Tibial nerve (tissue), 4 donors: ENCODE measurements at regions not wholly inside any gene's neighbourhood (a gene's known extent, or its start where the extent isn't known, plus 50 kb on each side); places are given as distances from the start of the nearest gene placed in this dataset.

Source experiments
- DNase-seq, 2 donors: peaks; one replicate each; pipeline ENCODE4 v3.0.0-alpha.2; 2019; ENCODE audit warnings: low spot score in 2 of 2
- H3K27ac ChIP-seq, 4 donors: fragments of 200-600 bp; sonication (generic) in 3 of 4; one replicate each; pipeline ENCODE4 v1.5.1; 2017 to 2019; ENCODE audit warnings: mild to moderate bottlenecking in 1 of 4
- H3K27me3 ChIP-seq, 2 donors: fragments of 200-600 bp; sonication (generic) in 1 of 2; one replicate each; pipeline versions ENCODE4 v1.5.1 to v1.6.0; 2017 to 2019
- H3K36me3 ChIP-seq, 3 donors: fragments of 200-600 bp; sonication (generic); one replicate each; pipeline ENCODE4 v1.5.1; 2018 to 2019
- H3K4me1 ChIP-seq, 4 donors: fragments of 200-600 bp; sonication (generic) in 3 of 4; one replicate each; pipeline ENCODE4 v1.5.1; 2017 to 2019
- H3K4me3 ChIP-seq, 4 donors: fragments of 200-600 bp; sonication (generic) in 3 of 4; one replicate each; pipeline ENCODE4 v1.5.1; 2017 to 2019; ENCODE audit warnings: mild to moderate bottlenecking in 1 of 4, moderate library complexity in 1 of 4
- H3K9me3 ChIP-seq, 4 donors: fragments of 200-600 bp; sonication (generic) in 3 of 4; one replicate each; pipeline ENCODE4 v1.5.1; 2017 to 2019
- CTCF ChIP-seq, 5 experiments: fragments of 200-600 bp in 3 of 5; fragments of 450-650 bp in 2 of 5; sonication (generic) in 3 of 5; IDR thresholded peaks; one replicate each; pipeline ENCODE4 v1.5.1; 2016 to 2019; ENCODE audit warnings: antibody characterized with exemption in 5 of 5, mild to moderate bottlenecking in 3 of 5, moderate library complexity in 2 of 5
- EP300 ChIP-seq, 2 donors: sonication (generic); formaldehyde crosslinking; IDR thresholded peaks; one replicate each; pipeline ENCODE4 v1.6.1; 2017; ENCODE audit warnings: antibody characterized with exemption in 2 of 2, mild to moderate bottlenecking in 1 of 2
- POLR2A ChIP-seq, 2 donors: fragments of 450-650 bp; IDR thresholded peaks; one replicate each; pipeline ENCODE4 v1.6.1; 2017; ENCODE audit warnings: antibody characterized with exemption in 2 of 2, mild to moderate bottlenecking in 2 of 2, moderate library complexity in 2 of 2
- WGBS, 2 donors: methylation state at CpG; one replicate each; pipeline ENCODE4 v1.1.5; 2018; 5-methylcytosine and 5-hydroxymethylcytosine counted together

- TF ChIP-seq CTCF (IDR thresholded peaks at IDR 0.05) (no peak), EP300 (IDR thresholded peaks at IDR 0.05) (no peak), POLR2A (IDR thresholded peaks at IDR 0.05) (no peak)
- Histone ChIP-seq H3K36me3 (no peaks in the 10 kb centered on the region), H3K27ac (no peak overlapping the region), H3K4me1 (no peaks in the 10 kb centered on the region), H3K27me3 (no peaks in the 10 kb centered on the region), H3K4me3 (no peak overlapping the region), H3K9me3 (no peaks in the 10 kb centered on the region)
- DNase-seq, result no peak
Observed at GRCh38 chr10:83647526-83647925, 491.8 kb upstream of the GHITM start.

- H3K4me1 ChIP-seq, result no peaks in the 10 kb centered on the region
Observed at GRCh38 chr10:83648201-83648600, 491.1 kb upstream of the GHITM start.

GRCh38 chr10:83649471-83649870 lies 489.8 kb upstream of the GHITM start:
- TF ChIP-seq CTCF (IDR thresholded peaks at IDR 0.05) (no peak), POLR2A (IDR thresholded peaks at IDR 0.05) (no peak), EP300 (IDR thresholded peaks at IDR 0.05) (no peak)
- 79 to 81% methylated on average over 3 of the region's 3 CpGs for WGBS, 2 donors
- no peak for DNase-seq
- no peaks in the 10 kb centered on the region for H3K27me3 ChIP-seq
- no peaks in the 10 kb centered on the region for H3K9me3 ChIP-seq
- no peaks in the 10 kb centered on the region for H3K4me1 ChIP-seq
- no peak overlapping the region for H3K27ac ChIP-seq
- H3K4me3 ChIP-seq, result no peak overlapping the region
- H3K36me3 ChIP-seq, result no peaks in the 10 kb centered on the region

More at GRCh38 chr10:83648201-83648600, 491.1 kb upstream of the GHITM start:
- 32 to 41% methylated on average over 1 of the region's 1 CpG for WGBS, 2 donors
- TF ChIP-seq POLR2A (IDR thresholded peaks at IDR 0.05) (no peak), EP300 (IDR thresholded peaks at IDR 0.05) (no peak), CTCF (IDR thresholded peaks at IDR 0.05) (no peak)
- no peaks in the 10 kb centered on the region for H3K9me3 ChIP-seq
- DNase-seq, result no peak
- H3K27ac ChIP-seq, result no peak overlapping the region
- no peaks in the 10 kb centered on the region for H3K36me3 ChIP-seq
- no peaks in the 10 kb centered on the region for H3K27me3 ChIP-seq
- H3K4me3 ChIP-seq, result no peak overlapping the region

- DNase-seq, result no peak
- Histone ChIP-seq H3K4me3 (no peak overlapping the region), H3K27ac (peak overlapping the region in 1 of 4 donors; percentile 8), H3K36me3 (no peaks in the 10 kb centered on the region), H3K4me1 (no peaks in the 10 kb centered on the region), H3K9me3 (no peaks in the 10 kb centered on the region), H3K27me3 (no peaks in the 10 kb centered on the region)
- TF ChIP-seq EP300 (IDR thresholded peaks at IDR 0.05) (no peak), CTCF (IDR thresholded peaks at IDR 0.05) (no peak), POLR2A (IDR thresholded peaks at IDR 0.05) (no peak)
- 71 to 75% methylated on average over 2 of the region's 2 CpGs for WGBS, 2 donors
Observed at GRCh38 chr10:83654689-83655088, 484.6 kb upstream of the GHITM start.

- H3K9me3 ChIP-seq, result no peaks in the 10 kb centered on the region
- no peaks in the 10 kb centered on the region for H3K27me3 ChIP-seq
- no peak overlapping the region for H3K27ac ChIP-seq
- no peak for DNase-seq
- H3K36me3 ChIP-seq, result no peaks in the 10 kb centered on the region
- no peak for TF ChIP-seq EP300 (IDR thresholded peaks at IDR 0.05)
- no peaks in the 10 kb centered on the region for H3K4me1 ChIP-seq
- no peak overlapping the region for H3K4me3 ChIP-seq
Observed at GRCh38 chr10:83656924-83657323, 482.4 kb upstream of the GHITM start.

- H3K27ac ChIP-seq, result no peak overlapping the region
- no peaks in the 10 kb centered on the region for H3K27me3 ChIP-seq
- DNase-seq, result no peak
- H3K4me1 ChIP-seq, result no peaks in the 10 kb centered on the region
- H3K9me3 ChIP-seq, result no peaks in the 10 kb centered on the region
- H3K4me3 ChIP-seq, result no peak overlapping the region
- H3K36me3 ChIP-seq, result no peaks in the 10 kb centered on the region
- TF ChIP-seq POLR2A (IDR thresholded peaks at IDR 0.05) (no peak), CTCF (IDR thresholded peaks at IDR 0.05) (no peak), EP300 (IDR thresholded peaks at IDR 0.05) (no peak)
Observed at GRCh38 chr10:83657487-83657886, 481.8 kb upstream of the GHITM start.
